Psoas muscle (tissue), 7 donors: ENCODE measurements at regions not wholly inside any gene's neighbourhood (a gene's known extent, or its start where the extent isn't known, plus 50 kb on each side); places are given as distances from the start of the nearest gene placed in this dataset.

Experiments
- ATAC-seq, 4 donors: fragments of 200-7000 bp; cut with Tn5 transposase; one replicate each; pipeline ENCODE4 v1.9.1; 2020; ENCODE audit warnings: moderate library complexity in 3 of 4, mild to moderate bottlenecking in 2 of 4
- DNase-seq, 2 donors: peaks; one replicate each; pipeline ENCODE4 v3.0.0-alpha.2; 2020
- H3K27ac ChIP-seq: fragments of 200-600 bp; one replicate; pipeline ENCODE4 v1.8.0; 2022
- H3K27me3 ChIP-seq, 3 donors: fragments of 200-600 bp in 1 of 3; one replicate each; pipeline versions ENCODE4 v1.6.1 to v1.8.0; 2013 to 2022; ENCODE audit warnings: low read length in 2 of 3, mild to moderate bottlenecking in 2 of 3, moderate library complexity in 1 of 3; ENCODE audit not compliant: insufficient read depth in 3 of 3
- H3K36me3 ChIP-seq, 2 donors: fragments of 200-600 bp in 1 of 2; one replicate each; pipeline versions ENCODE4 v1.6.1 to v1.8.0; 2013 to 2022; ENCODE audit warnings: low read depth in 1 of 2, mild to moderate bottlenecking in 1 of 2, moderate library complexity in 1 of 2; ENCODE audit not compliant: insufficient read depth in 1 of 2
- H3K4me1 ChIP-seq: fragments of 200-600 bp; one replicate; pipeline ENCODE4 v1.8.0; 2022
- H3K4me3 ChIP-seq: fragments of 200-600 bp; one replicate; pipeline ENCODE4 v1.8.0; 2022; ENCODE audit warnings: mild to moderate bottlenecking
- H3K9me3 ChIP-seq: fragments of 200-600 bp; one replicate; pipeline ENCODE4 v1.8.0; 2022
- CTCF ChIP-seq: fragments of 200-600 bp; IDR thresholded peaks from one replicate; pipeline ENCODE4 v1.8.0; 2022; ENCODE audit warnings: antibody characterized with exemption
- WGBS, 3 donors: extraction: QIAGEN DNeasy Blood & Tissue Kit; methylation state at CpG; one replicate each; pipeline versions ENCODE4 v1.1.6 to v1.1.7; 2013; 5-methylcytosine and 5-hydroxymethylcytosine counted together
- intact Hi-C, 2 donors: fragments of 100-400 bp; cut with DNase I; formaldehyde crosslinking; loops; one replicate each; pipeline versions ENCODE4 v1.11.0 to v1.14.2; 2022
- donor health status: healthy with polysubstance abuse.
- donor health status: DM: no; HTN: no; CAD: no; lungs with moderate emphysema.
- donor health status: Bipolar disorder and iron deficiency.
- donor health status: healthy.
- donor health status: DM: yes; HTN: yes; CAD: no.
- donor health status: DM: no; HTN: no; CAD: no.
- donor health status: DM: yes; HTN: yes; CAD: no.

DNA sequence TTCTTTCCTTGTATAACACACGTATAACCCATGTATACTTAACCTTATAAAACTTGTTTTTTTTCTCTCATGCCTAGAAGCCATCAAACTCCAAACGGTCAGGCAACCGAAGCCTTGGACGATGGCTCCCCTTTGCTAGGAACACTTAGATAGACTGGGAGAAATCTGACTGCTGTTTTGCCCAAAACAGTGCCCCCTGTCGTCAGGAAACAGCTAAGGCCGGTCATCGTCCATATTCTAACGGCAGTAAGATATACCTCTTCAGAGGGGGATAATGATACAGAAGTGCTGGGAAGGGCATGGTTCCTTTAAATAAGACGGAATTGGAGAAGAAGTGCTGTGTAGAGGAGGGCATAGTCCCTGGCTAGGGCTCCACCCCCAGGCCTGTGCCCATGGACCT, 130.5 kb downstream of the SLC41A2 start:
- peaks cover 2% of the 10 kb centered on the region for H3K9me3 ChIP-seq
- H3K4me3 ChIP-seq: no peak overlapping the region
- ATAC-seq (no peak), DNase-seq (no peak)
- no peak overlapping the region for H3K27ac ChIP-seq
- no peaks in the 10 kb centered on the region for H3K36me3 ChIP-seq
- H3K4me1 ChIP-seq: no peaks in the 10 kb centered on the region
- TF ChIP-seq CTCF: peak; percentile 13
- no peaks in the 10 kb centered on the region for H3K27me3 ChIP-seq
- 65 to 71% (median 68%) methylated on average over 9 of the region's 9 CpGs for WGBS, 3 donors
- intact Hi-C loops: no loop called here

DNA sequence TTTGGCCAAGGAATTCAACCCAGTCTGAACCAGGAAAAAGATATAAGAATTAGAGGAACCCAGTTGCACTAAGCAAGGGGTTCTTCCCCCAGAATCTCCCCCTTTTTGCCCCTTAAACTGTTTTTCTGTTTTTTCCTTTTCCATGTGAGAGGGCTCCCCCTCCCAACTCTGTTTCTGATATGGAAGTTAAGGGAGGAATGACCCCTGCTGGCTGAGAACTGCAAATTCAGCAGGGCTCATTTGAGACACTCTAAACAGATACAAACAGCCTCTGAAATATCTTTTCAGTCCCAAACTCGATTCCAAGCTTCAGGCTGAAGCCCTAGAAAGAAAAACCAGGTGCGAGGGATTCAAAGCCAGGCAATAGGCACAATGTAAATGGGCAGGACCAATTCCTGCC, 132.7 kb downstream of the SLC41A2 start:
- no peak for TF ChIP-seq CTCF
- 74 to 80% (median 77%) methylated on average over 2 of the region's 2 CpGs for WGBS, 3 donors
- intact Hi-C loops: no loop called here

GRCh38 chr12:104823985-104824461, 134.1 kb downstream of the SLC41A2 start:
- Histone ChIP-seq H3K27me3 (no peaks in the 10 kb centered on the region), H3K4me1 (no peaks in the 10 kb centered on the region), H3K36me3 (no peaks in the 10 kb centered on the region), H3K9me3 (peaks cover 2% of the 10 kb centered on the region), H3K4me3 (no peak overlapping the region), H3K27ac (no peak overlapping the region)
- no peak for ATAC-seq
- peak in 1 of 2 donors; percentile 41 for DNase-seq
- TF ChIP-seq CTCF: no peak
- intact Hi-C loops: no loop called here
- WGBS, 3 donors: 64 to 77% (median 74%) methylated on average over 10 of the region's 10 CpGs

More for the DNA sequence above, 132.7 kb downstream of the SLC41A2 start:
- ATAC-seq (no peak), DNase-seq (no peak)
- H3K4me3 ChIP-seq: no peak overlapping the region
- peaks cover 2% of the 10 kb centered on the region for H3K9me3 ChIP-seq
- H3K36me3 ChIP-seq: no peaks in the 10 kb centered on the region
- no peaks in the 10 kb centered on the region for H3K4me1 ChIP-seq
- no peak overlapping the region for H3K27ac ChIP-seq
- H3K27me3 ChIP-seq: no peaks in the 10 kb centered on the region

DNA sequence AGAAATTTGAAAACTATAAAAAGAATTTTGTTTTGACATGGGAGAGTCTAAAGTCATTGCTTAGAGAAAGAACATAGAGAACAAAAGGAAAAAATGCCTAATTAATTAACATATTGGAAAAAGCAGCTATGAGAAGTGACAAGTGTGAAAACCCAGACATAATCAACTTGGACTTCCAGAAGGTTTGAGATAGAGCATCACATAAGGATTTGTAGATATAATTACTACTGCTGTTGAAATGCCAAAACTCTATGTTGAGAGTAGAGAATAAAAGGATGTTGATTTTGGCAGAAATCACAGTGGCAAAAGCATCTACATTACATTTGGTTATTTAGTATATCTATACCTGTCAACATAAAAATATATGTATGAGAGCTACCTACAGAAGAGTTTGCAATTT, 135.1 kb downstream of the SLC41A2 start:
- intact Hi-C loops: no loop called here
- DNase-seq: no peak
- no peak overlapping the region for H3K27ac ChIP-seq
- H3K4me1 ChIP-seq: no peaks in the 10 kb centered on the region
- H3K27me3 ChIP-seq: no peaks in the 10 kb centered on the region
- H3K36me3 ChIP-seq: no peaks in the 10 kb centered on the region
- ATAC-seq: no peak
- no peak overlapping the region for H3K4me3 ChIP-seq
- no peak for TF ChIP-seq CTCF
- peaks cover 2% of the 10 kb centered on the region for H3K9me3 ChIP-seq

DNA sequence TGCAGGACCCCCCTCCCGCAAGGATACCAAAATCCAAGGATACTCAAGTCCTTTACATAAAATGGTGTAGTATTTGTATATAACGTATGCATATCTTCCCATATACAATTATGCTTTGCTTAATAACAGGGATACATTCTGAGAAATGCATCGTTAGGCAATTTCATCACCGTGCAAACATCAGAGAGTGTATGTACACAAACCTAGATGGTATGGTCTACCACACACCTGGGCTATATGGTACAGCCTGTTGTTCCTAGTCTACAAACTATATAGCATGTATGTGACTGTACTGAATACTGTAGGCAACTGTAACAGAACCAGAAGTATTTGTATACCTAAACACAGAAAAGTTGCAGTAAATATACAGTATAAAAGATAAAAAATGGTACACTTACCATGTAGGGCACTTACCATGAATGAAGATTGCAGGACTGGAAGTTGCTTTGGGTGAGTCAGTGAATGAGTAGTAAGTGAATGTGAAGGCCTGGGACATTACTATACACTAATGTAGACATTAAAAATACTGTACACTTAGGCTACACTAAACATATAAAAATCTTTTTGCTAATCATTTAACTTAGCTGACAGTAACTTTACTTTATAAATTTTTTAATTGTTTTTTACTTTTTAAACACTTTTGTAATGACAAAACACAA, 141.1 kb downstream of the SLC41A2 start:
- 84 to 98% (median 94%) methylated on average over 4 of the region's 4 CpGs for WGBS, 3 donors
- Histone ChIP-seq H3K27ac (no peak overlapping the region), H3K4me1 (no peaks in the 10 kb centered on the region), H3K9me3 (no peaks in the 10 kb centered on the region), H3K27me3 (no peaks in the 10 kb centered on the region), H3K4me3 (no peak overlapping the region), H3K36me3 (no peaks in the 10 kb centered on the region)
- intact Hi-C loops: no loop called here
- no peak for TF ChIP-seq CTCF
- DNase-seq: no peak
- no peak for ATAC-seq
